Activated CD4-positive, alpha-beta T cell treated with anti-CD3 and anti-CD28 coated beads for 24 hours (primary cell): ENCODE measurements at regions not wholly inside any gene's neighbourhood (a gene's known extent, or its start where the extent isn't known, plus 50 kb on each side); places are given as distances from the start of the nearest gene placed in this dataset.
"Not testable (repeated sequence)": the region's sequence is repeated elsewhere in the genome, so short reads cannot be mapped to it uniquely, and the experiment has no call there.

Experiments
- DNase-seq, 2 donors: peaks; one replicate each; pipeline ENCODE4 v3.0.0-alpha.2; 2020; ENCODE audit warnings: low read depth in 2 of 2

GRCh38 chr4:27947302-27947701 is 1086.7 kb downstream of the STIM2 start:
- no peak for DNase-seq

DNA sequence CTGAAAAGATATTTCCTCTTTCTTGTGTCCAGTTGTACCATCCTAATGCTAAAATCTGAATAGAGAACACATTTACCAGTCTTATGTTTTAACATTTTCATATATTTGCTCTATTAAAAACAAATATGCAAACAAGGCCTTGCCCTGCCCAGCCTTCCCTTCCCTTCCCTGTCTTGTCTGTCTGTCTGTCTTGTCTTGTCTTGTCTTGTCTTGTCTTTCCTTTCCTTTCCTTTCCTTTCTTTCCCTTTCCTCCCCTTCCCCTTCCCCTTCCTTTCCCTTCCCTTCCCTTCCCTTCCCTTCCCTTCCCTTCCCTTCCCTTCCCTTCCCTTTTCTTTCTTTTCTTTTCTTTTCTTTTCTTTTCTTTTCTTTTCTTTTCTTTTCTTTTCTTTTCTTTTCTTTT is 1103.5 kb downstream of the STIM2 start:
- no peak for DNase-seq

DNA sequence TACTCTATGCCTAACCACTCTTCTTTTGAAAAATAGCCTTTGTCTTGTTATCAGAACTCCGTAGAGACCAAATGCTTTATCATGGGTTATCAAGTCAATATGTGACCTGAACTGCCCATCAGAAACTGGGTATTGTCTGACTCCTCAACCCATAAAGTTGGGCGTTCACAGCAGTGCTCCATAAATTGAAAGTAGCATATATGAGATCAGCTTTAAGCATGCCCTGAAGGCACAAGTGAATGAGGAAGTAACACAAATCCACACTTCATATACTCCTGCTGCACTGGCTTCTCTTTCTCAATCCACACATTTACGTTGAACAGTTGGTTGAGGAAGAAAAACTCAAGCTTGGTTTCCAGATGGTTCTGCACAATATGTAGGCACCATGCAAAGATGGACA is 1106.0 kb downstream of the STIM2 start:
- no peak for DNase-seq

- no peak for DNase-seq
Measured at GRCh38 chr4:27973056-27973455, 1112.4 kb downstream of the STIM2 start.

DNA sequence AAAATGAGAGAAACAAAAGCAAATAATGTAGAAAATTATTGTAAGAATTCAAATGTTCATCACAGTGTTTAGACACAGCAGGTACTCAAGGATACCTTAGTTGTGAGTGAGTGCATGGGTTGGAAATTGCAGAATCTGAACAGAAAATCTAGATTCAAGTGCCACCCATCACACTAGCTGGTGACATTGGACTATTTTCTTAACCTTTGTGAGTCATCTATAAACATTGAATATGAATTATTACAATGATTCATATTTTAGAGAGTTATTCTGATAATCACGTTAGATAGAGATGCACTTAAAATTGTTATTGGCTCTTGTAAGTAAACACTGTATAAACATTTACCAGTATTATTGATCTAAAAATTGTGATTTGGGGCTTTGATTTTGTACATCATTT is 1113.1 kb downstream of the STIM2 start:
- DNase-seq: no peak

GRCh38 chr4:27974339-27974738 is 1113.7 kb downstream of the STIM2 start:
- no peak for DNase-seq

DNA sequence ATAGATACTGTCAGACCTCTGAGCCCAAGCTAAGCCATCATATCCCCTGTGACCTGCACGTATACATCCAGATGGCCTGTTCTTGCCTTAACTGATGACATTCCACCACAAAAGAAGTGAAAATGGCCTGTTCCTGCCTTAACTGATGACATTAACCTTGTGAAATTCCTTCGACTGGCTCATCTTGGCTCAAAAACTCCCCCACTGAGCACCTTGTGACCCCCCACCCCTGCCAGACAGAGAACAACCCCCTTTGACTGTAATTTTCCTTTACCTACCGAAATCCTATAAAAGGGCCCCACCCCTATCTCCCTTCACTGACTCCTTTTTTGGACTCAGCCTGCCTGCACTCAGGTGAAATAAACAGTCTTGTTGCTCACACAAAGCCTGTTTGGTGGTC is 1114.2 kb downstream of the STIM2 start:
- not testable (repeated sequence) for DNase-seq

- not testable (repeated sequence) for DNase-seq
Measured at GRCh38 chr4:27978427-27979109, 1117.9 kb downstream of the STIM2 start.

DNA sequence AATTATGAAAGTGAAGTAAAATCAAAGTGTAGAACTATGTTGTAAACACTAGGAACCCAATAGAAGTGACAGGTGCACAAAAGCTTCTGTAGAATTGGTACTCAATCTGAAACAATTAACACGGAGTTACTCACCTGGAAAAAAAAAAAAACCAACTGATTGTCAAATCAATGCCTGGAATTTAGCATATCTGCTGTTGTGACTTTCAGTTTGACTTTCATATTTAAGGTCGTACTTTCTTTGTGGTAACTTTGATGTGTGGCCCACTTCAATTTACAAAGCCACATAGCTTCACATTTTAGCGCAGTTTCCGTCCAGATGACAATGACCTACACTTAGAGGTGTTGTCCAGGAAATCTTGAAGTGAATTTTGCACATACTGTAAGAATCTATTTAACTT is 1124.9 kb downstream of the STIM2 start:
- no peak for DNase-seq

- no peak for DNase-seq
Measured at GRCh38 chr4:27986476-27986875, 1125.8 kb downstream of the STIM2 start.

DNA sequence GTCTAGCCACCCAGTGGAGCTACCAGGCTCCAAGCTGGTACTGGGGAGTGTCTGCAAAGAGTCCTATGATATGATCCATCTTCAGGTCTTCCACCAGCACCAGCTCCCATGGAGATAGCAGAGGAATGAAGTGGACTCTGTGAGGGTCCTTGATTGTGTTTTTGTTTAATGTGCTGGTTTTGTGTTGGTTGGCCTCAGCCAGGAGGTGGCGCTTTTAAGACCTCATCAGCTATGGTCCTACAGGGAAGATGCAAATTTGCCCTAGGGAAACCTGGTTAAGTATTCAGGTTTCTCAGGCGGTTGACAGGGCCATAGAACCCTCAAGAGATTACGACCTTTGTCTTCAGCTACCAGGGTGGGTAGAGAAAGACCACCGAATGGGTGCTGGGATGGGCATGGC is 1141.1 kb downstream of the STIM2 start:
- DNase-seq: no peak

GRCh38 chr4:28004520-28004919 is 1143.9 kb downstream of the STIM2 start:
- DNase-seq: no peak

DNA sequence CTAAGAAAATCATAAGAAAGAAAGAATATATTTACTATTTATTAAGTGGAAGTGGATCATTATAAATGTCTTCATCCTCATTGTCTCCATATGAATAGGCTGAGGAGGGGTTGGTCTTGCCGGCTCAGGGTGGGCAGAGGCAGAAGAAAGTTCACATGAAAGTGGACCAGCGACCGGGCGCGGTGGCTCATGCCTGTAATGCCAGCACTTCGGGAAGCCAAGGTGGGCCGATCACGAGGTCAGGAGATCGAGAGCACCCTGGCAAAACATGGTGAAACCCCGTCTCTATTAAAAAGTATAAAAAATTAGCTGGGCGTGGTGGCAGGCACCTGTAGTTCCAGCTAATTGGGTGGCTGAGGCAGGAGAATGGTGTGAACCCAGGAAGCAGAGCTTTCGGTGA is 1145.4 kb downstream of the STIM2 start:
- no peak for DNase-seq

DNA sequence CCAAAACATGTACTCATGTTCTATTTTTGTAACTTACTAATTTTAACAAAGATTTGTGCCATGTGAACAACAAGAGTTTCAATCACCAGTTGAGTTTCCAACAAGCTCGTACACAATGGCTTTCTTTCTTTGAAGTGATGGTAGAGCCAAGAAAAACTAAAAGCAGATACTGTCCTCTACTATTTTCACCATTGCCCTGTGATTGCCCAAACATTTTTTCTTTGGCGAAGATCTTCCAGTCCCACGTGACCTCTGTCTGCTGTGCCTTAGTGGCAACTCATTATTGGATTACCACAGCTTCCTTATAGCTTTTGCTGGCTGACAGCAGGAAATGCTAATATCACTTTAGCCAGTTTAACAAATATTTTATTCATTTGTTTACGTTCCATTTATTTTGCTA is 1147.1 kb downstream of the STIM2 start:
- DNase-seq: no peak

GRCh38 chr4:28009541-28009940 is 1148.9 kb downstream of the STIM2 start:
- no peak for DNase-seq

DNA sequence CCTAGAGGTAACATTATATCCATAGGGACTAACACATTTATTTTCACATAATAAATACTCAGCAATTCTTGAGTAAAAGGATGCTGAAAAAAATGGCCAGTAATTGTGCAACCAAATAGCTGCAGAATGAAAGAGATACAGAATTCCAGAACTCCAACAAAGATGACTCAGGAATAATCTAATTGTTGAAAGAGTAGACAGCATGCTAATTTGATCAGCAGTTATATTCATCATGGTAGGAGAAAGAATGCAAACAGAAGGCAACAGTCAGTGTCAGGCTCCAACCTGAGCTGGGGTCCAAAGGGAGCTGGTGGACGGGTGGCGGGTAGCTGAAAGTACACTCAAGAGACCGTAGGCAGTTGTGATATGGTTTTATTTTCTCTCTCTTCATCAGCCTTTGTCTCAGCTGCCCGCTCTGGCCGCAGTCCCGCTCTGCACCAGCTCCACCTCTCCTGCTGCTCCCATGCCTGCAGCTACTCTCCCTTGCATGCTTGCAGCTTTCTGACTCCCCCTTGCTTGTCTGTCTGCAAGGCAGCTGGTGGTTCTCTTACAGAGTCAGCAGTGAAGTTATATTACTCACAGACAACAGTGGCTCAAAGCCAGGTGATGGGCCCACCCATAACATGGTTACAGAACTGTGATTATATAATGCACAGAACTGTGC is 1150.1 kb downstream of the STIM2 start:
- no peak for DNase-seq

DNA sequence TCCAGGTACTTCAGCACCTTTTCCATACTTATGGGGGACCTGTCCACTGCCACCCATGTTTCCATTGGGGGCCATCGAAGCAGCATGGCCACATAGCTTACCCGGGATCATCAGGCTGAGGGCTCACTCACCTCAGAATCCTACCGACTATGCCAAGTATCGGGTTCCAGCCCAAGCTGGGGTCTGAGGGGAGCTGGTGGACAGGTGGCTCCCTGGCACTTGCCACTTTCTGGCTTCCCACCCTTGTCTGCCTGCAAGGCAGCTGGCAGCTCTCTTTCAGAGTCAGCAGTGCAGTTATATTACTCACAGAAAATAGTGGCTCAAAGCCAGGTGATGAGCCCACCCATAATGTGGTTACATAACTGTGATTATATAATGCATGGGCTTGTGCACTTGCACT is 1153.8 kb downstream of the STIM2 start:
- DNase-seq: no peak

DNA sequence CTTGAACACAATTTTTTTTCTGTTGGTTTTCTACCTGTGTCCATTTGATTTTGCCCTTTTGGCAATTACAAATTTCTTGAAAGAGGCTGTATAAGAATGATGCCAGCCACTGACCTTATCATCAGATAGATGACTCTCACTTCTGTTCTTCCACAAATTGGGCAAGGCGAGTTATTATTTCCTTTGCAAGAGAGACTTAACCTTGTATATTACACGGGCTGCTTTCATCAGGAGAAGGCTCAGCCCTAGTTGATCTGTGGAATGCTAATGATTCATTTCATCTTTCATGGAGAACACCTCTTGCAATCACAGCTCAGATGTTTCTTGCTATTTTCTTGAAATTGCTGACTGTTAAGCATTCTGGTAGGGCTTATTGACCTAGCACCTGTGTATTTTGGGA is 1155.4 kb downstream of the STIM2 start:
- no peak for DNase-seq

- not testable (repeated sequence) for DNase-seq
Measured at GRCh38 chr4:28038253-28038652, 1177.6 kb downstream of the STIM2 start.

GRCh38 chr4:28062562-28062961 is 1201.9 kb downstream of the STIM2 start:
- no peak for DNase-seq

GRCh38 chr4:28073860-28074555 is 1213.4 kb downstream of the STIM2 start:
- DNase-seq: no peak

- no peak for DNase-seq
Measured at GRCh38 chr4:28075401-28075956, 1214.8 kb downstream of the STIM2 start.

DNA sequence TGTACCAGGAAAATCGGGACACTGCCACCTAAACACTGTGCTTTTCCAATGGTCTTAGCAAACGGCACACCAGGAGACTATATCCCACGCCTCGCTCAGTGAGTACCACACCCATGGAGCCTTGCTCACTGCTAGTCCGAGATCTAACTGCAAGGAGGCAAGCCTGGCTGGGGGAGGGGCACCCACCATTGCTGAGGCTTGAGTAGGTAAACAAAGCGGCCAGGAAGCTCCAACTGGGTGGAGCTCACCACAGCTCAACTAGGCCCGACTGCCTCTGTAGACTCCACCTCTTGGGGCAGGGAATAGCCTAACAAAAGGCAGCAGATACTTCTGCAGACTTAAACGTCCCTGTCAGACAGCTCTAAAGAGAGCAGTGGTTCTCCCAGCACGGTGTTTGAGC is 1216.6 kb downstream of the STIM2 start:
- DNase-seq: not testable (repeated sequence)
